Spleen (tissue), 7 donors: ENCODE measurements at regions not wholly inside any gene's neighbourhood (a gene's known extent, or its start where the extent isn't known, plus 50 kb on each side); places are given as distances from the start of the nearest gene placed in this dataset.

Experiments
- CTCF ChIP-seq, 11 experiments: fragments of 200-600 bp in 7 of 11; fragments of 450-650 bp in 4 of 11; sonication (generic) in 4 of 11; IDR thresholded peaks in 8 of 11; conservative IDR thresholded peaks in 3 of 11; 1 replicate in 7 of 11; 2 replicates in 4 of 11; pipeline versions ENCODE4 v1.4.0 to v1.8.0; 2016 to 2021; ENCODE audit warnings: antibody characterized with exemption in 11 of 11, inconsistent platforms in 4 of 11, mild to moderate bottlenecking in 1 of 11
- POLR2A ChIP-seq, 3 donors: fragments of 450-650 bp; IDR thresholded peaks; one replicate each; pipeline ENCODE4 v1.5.1; 2017; ENCODE audit warnings: antibody characterized with exemption in 3 of 3, mild to moderate bottlenecking in 1 of 3
- POLR2AphosphoS5 ChIP-seq, 3 donors: sonication (generic); formaldehyde crosslinking; IDR thresholded peaks; one replicate each; pipeline ENCODE4 v1.5.1; 2017; ENCODE audit warnings: antibody characterized with exemption in 3 of 3
- donor health status: DM: no; HTN: no; CAD: no; lungs with moderate emphysema.
- donor health status: DM: no; HTN: no; CAD: no.
- donor health status: DM: no; HTN: no; CAD: no.

DNA sequence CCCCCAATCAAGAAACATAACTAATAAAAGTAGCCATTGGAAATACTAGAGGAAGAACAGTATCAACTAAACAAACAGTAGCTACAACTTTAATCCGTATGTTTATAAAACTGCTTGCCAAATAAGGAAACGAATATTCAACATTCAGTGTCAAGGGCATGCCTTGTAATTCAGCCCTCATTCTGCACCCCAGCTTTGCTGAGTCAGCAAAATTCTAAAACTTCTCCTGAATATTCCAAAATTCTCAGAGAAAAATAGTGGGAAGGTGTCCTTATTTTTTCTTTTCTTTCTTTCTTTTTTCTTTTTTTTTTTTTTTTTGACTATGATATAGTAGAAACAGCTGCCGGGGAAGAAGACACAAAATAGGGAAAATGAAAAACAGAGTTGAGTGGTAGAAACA is 344.8 kb upstream of the MAGEC2 start:
- no peak for TF ChIP-seq POLR2A (IDR thresholded peaks at IDR 0.05)
- no peak for TF ChIP-seq CTCF (IDR thresholded peaks at IDR 0.05 in 8 of 11, conservative IDR thresholded peaks at IDR 0.05 in 3 of 11)
- TF ChIP-seq POLR2AphosphoS5 (IDR thresholded peaks at IDR 0.05), result no peak
